Iris pigment epithelial cell (primary cell): ENCODE measurements at regions not wholly inside any gene's neighbourhood (a gene's known extent, or its start where the extent isn't known, plus 50 kb on each side); places are given as distances from the start of the nearest gene placed in this dataset.
"Not testable (repeated sequence)": the region's sequence is repeated elsewhere in the genome, so short reads cannot be mapped to it uniquely, and the experiment has no call there.

Experiments
- DNase-seq: peaks from one replicate; pipeline ENCODE4 v3.0.0-alpha.2; 2011; ENCODE audit warnings: low read depth

GRCh38 chr3:194249323-194250097, 101.6 kb downstream of the CPN2 start:
- DNase-seq = no peak

- no peak for DNase-seq
These were observed 100.8 kb downstream of the CPN2 start for GRCh38 chr3:194250098-194251002.

DNA sequence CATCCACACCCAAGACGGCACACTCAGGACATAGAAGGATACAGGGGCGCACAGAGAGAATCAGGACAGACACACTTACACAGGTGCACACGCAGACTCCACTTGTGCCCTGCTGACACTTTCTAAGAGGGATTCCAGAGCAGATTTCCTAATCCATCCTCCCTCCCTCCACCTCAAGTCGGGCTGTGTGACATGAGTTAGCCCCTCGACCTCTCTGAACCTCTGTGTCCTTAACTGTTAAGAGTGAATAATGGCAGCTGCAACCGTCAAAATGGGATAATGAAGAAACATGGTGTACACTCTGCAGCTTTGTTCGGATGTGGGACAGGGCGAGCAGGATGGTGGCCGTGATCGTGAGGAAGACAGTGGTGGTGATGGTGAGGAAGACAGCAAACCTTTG, 100.1 kb downstream of the CPN2 start:
- no peak for DNase-seq

DNA sequence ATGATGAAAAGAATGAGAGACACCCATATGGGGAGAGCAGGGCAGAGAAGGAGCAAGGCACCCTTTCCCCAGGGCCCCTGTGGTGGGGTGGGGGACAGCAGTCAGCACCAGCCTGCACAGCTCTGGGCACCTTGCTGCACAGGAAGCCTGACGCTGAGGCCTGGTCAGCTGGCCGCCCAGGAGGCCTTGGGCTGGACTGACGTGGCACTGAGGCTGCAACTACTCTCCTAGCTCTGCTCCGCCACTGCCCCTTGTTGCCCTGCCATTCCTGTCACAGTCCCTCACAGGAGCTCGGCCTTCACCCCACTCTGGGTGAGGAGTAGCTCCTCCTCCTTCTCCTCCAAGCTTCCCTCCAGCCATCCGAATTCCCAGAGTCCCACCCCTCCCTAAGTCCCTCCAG, 99.7 kb downstream of the CPN2 start:
- DNase-seq = no peak

GRCh38 chr3:194251891-194252560, 99.1 kb downstream of the CPN2 start:
- DNase-seq = no peak

DNA sequence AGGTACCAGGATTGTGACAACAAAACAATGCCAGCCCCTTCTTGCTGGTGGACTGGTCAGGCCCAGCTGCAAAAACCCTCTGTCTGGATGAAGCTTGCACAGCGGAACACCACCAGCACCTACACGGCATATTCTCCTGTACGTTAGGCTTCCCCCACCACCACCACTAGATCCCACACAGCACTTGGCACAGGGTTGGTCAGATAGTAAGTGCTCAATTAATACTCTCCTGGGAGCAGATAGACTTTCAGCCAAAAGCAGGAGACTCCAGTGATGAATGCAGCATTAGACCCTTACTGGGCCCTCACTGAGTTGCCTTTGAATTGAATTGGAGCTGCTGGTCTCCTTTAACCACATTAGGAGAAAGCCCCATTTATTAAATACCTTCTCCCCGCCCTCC, 97.9 kb downstream of the CPN2 start:
- no peak for DNase-seq

GRCh38 chr3:194254040-194254439, 97.1 kb downstream of the CPN2 start:
- no peak for DNase-seq

DNA sequence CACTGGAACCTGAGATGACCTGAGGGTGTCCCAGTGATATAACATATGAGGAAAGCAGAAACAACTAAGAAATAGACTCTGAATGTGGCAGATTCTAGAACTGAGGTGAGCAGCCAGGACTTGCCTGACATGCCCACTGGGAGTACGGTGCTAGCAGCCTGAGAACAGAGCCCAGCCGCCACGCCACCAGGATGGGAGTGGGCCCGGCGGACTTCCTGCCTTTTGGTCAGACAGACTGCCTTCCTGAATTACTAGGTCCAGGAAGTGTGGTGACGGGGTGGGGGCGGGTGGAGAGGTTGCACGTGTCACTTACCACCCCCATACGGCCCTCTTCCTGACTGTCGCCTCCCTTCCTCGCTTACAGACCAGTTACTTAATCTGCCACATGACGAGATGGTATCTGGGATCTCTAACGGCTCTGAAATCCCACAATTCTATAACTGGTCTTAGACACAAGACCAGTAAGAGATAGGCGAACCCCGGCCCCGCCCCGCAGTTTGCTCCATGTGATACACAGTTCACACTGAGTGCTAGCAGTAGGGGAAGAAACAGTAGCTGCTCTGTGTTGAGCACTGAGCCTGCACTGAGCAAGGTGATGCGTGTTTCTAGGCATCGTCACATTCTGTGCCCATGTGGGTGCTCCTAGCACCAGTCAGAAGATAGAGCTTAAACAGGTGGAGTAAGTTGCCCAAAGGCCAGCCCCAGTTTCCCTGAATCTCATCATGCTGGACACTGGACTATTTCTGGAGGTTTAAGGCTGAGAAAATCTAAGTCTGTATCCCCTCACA, 95.7 kb downstream of the CPN2 start:
- no peak for DNase-seq

DNA sequence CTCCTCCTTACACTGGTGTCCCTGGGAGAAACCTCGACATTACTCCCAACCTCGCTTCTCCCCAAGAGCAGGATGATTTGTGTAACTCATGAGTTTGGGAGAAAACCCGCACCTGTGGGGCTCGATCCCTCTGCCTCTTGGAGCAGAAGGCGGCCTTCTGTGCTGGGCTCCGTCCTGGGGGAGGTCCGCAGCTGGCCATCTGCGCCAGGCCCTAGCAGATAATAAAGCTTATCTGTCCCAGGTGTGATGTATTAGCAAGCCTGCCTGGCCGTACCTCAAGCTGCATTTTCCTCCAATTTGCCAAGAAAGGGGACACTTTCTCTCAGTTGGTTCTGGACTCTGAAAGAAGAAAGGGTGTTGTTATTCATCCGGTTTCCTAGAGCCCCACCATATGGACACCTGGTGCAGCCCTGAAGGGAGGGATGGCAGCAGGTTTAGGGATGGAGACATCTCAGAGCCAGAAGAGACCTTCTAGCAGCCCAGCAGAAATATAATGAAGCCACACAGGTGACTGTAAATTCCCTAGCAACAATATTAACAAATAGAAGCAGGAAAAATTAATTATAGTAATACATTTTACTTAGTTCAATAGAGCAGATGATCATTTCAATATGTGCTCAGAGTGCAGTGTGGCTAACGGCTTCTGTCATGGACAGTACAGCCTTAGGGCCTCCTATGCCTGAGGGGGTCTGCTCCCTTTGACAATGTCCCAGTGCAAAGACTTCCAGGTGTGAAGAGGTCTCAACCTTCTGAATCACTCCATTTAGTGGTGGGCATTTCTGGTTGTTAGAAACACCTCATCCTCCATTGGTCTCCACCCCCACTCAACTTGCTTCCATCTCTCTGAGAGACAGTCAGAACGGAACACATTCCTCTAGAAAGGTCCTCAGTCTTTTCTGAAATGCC, 94.8 kb downstream of the CPN2 start:
- DNase-seq = no peak

DNA sequence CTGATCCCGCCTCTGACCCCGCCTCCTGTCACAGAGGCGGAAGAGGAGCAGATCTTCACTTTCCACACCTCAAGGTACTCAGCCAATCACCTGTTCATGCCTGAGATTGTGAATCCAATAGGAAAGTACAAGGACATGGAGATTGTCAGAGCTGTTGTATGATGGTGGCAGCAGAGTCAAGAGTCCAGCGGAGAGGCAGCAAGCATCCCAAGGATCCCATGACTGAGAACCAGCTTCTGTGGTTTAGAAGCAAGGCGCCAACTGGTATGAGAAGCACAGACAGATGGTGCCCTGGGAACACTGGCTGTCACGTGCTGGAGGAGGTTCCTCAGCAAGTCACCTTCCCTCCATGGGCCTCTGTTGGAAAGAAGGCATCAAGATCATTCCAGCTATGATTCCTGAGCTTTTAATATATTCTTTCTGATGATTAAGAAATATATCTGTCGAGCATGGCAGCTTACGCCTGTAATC, 93.9 kb downstream of the CPN2 start:
- DNase-seq = no peak

DNA sequence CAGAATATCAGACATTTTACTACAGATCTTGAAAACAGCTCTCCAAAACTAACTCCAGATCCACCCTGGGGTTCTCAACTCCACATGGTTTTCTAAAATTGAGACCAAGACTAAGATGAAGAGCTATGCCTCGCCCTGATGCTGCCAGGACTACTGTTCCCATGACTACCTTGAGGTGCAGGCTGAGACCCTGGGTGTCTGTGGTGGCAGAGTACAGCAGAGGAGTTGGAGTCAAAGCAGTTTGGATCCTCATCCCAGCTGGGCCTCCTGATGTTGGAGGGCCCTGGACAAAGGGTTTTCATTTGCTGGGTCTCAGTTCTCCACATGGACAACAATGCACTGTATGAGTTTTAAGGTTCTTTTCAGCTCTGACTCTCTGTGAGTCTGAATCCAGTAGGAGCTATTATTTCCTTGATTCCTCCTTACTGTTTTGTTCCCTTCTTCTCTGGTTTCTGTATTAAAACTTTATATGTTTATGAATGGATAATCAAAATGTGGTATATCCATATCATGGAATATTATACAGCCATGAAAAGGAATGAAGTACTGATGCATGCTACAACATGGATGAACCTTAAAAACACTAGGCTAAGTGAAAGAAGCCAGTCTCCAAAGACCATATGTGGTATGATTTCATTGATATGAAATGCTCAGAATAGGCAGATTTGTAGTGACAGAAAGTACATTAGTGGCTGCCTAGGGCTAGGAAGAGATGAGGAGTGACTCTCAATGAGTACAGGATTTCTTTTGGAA, 93.0 kb downstream of the CPN2 start:
- DNase-seq = no peak

DNA sequence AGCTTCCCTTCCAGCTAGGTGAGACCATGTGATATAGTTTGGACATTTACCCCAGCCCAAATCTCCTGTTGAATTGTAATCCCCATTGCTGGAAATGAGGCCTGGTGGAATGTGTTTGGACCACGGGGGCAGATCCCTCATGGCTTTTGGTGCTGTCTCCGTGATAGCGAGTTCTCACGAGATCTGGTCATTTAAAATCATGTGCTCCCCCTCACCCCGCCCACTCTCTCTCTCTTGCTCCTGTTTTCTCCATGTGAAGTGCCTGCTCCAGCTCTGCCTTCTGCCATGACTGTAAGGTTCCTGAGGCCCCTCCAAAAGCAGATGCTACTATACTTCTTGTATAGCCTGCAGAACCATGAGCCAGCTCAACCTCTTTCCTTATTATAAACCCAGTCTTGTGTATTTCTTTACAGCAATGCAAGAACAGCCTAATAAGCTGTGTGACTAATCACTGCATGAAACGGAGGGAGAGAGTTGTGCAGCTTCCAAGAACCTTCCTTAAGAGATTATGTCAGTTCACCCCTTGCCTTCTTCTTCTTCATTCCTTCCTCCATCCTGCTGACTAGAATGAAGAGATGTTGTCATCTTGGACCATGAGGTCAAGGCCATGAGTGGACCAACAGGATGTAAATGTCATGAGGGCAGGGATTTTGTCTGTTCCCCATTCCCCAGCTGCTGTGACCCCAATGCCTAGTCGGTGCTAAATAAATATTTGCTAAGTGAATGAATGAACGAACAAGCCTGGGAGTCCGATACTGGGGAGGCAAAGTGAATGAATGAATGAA, 91.0 kb downstream of the CPN2 start:
- DNase-seq = peak; percentile 84

GRCh38 chr3:194261581-194262063, 89.5 kb downstream of the CPN2 start:
- no peak for DNase-seq

DNA sequence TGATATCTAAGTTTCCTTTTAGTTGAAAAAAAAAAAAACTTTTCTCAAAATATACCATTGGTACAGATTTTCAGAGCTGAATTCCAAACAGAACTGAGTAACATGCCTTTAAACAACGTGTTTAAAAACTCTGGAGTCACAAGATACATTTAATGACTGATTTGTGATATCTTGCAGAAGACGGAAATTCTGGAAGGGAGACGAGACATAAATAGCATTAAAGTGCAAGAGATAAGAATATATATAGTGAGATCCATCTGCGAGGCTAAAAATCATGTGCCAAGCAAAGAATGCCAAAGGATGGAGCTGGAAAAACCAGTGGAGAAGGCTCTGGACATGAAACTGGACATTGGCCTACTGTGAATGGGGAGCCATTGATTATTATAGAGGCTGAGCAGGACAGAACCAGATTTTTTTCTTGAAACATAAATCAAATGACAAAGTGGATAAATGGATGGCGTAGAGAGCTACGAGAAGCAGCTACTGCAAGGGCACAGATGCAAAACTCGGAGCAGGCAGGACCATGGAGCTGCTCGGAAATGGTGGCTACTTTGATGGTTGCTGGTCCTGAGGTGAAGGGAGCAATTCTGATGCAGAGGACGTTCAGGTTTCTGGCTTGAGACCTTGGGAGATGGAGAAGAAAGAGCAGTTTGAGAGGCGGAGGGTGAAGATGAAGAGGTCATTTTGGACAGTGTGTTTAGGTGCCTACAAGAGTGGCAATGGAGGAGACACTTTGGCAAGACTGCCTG, 88.8 kb downstream of the CPN2 start:
- DNase-seq = no peak

DNA sequence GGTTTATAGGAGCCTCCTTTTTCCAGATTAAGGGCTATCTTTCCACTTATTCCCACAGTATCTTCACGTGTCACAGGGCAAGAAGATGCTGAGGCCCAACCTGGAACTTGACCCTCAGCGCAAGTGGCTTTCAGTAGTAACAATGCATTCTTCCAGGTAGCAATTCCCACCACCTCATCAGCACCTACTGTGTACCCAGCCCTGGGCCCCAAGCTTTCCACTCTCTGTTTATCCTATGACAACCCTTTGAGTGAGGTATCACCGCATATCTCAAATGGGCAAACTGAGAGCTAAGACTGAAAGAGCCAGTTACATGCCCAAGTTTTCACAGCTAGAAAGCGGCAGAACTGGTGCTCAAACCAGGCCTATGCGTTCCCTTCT, 88.2 kb downstream of the CPN2 start:
- no peak for DNase-seq

DNA sequence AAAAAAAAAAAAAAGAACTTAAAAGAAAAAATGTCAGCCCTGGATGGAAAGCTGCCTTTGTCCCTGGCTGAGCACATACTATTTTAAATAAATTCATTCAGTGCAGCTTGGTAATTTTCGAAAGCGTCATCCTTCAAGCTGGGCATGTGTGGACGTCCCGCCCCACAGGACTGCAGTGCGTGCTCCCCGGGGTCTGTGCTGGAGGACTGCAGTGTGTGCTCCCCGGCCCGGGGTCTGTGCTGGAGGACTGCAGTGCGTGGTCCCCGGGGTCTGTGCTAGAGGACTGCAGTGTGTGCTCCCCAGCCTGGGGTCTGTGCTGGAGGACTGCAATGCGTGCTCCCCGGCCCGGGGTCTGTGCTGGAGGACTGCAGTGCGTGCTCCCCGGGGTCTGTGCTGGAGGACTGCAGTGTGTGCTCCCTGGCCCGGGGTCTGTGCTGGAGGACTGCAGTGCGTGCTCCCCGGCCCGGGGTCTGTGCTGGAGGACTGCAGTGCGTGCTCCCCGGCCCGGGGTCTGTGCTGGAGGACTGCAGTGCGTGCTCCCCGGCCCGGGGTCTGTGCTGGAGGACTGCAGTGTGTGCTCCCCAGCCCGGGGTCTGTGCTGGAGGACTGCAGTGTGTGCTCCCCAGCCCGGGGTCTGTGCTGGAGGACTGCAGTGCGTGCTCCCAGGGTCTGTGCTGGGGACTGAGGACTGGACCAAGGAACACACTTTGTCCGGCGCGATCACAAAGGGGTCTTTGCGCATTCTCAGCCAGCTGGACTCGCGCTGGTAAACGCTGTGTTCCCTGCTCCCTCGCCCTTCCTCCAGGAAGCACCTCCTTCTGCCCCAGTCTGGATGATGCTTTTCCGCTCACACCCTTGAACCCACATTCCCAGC, 86.3 kb downstream of the CPN2 start:
- not testable (repeated sequence) for DNase-seq

GRCh38 chr3:194265505-194265892, 85.6 kb downstream of the CPN2 start:
- peak; percentile 96 for DNase-seq
